ENCODE measurements at regions not wholly inside any gene's neighbourhood (a gene's known extent, or its start where the extent isn't known, plus 50 kb on each side); places are given as distances from the start of the nearest gene placed in this dataset.
"Not testable (repeated sequence)": the region's sequence is repeated elsewhere in the genome, so short reads cannot be mapped to it uniquely, and the experiment has no call there.

- TF ChIP-seq CTCF (IDR thresholded peaks at IDR 0.05; ENCODE audit: unreplicated experiment) = no peak
- BruUV-seq (replicated peaks) = no TSS peak
- intact Hi-C loops (cut with micrococcal nuclease; ENCODE audit: unreplicated experiment) = no loop called here
- Mint-ChIP-seq H3K4me1 (ENCODE audit: low read depth, unreplicated experiment) (no peaks in the 10 kb centered on the region), H3K4me3 (ENCODE audit: low read depth, unreplicated experiment) (no peak overlapping the region), H3K27ac (ENCODE audit: unreplicated experiment) (no peak overlapping the region), H3K27me3 (ENCODE audit: unreplicated experiment) (no peaks in the 10 kb centered on the region), H3K36me3 (ENCODE audit: insufficient read depth, unreplicated experiment) (no peaks in the 10 kb centered on the region), H3K9me3 (ENCODE audit: low read depth, unreplicated experiment) (peaks cover 3% of the 10 kb centered on the region)
- DNase-seq = no peak
- CTCF ChIA-PET = no interaction called here
These were observed 1089.6 kb downstream of the DNAJB9 start for GRCh38 chr7:109659261-109659660.

- Mint-ChIP-seq H3K27ac (ENCODE audit: unreplicated experiment) (no peak overlapping the region), H3K27me3 (ENCODE audit: unreplicated experiment) (no peaks in the 10 kb centered on the region), H3K9me3 (ENCODE audit: low read depth, unreplicated experiment) (peaks cover 3% of the 10 kb centered on the region), H3K4me1 (ENCODE audit: low read depth, unreplicated experiment) (no peaks in the 10 kb centered on the region), H3K36me3 (ENCODE audit: insufficient read depth, unreplicated experiment) (no peaks in the 10 kb centered on the region), H3K4me3 (ENCODE audit: low read depth, unreplicated experiment) (no peak overlapping the region)
- intact Hi-C loops (cut with micrococcal nuclease; ENCODE audit: unreplicated experiment) = no loop called here
- CTCF ChIA-PET = no interaction called here
- no TSS peak for BruUV-seq (replicated peaks)
- DNase-seq = no peak
- TF ChIP-seq CTCF (IDR thresholded peaks at IDR 0.05; ENCODE audit: unreplicated experiment) = no peak
These were observed 1090.7 kb downstream of the DNAJB9 start for GRCh38 chr7:109660401-109660800.

- Mint-ChIP-seq H3K36me3 (ENCODE audit: insufficient read depth, unreplicated experiment) (no peaks in the 10 kb centered on the region), H3K4me1 (ENCODE audit: low read depth, unreplicated experiment) (no peaks in the 10 kb centered on the region), H3K27me3 (ENCODE audit: unreplicated experiment) (no peaks in the 10 kb centered on the region), H3K27ac (ENCODE audit: unreplicated experiment) (no peak overlapping the region), H3K4me3 (ENCODE audit: low read depth, unreplicated experiment) (no peak overlapping the region), H3K9me3 (ENCODE audit: low read depth, unreplicated experiment) (peaks cover 12% of the 10 kb centered on the region)
- intact Hi-C loops (cut with micrococcal nuclease; ENCODE audit: unreplicated experiment) = no loop called here
- TF ChIP-seq CTCF (IDR thresholded peaks at IDR 0.05; ENCODE audit: unreplicated experiment) = no peak
- CTCF ChIA-PET = no interaction called here
- BruUV-seq (replicated peaks) = no TSS peak
- no peak for DNase-seq
These were observed 1094.1 kb downstream of the DNAJB9 start for GRCh38 chr7:109663806-109664205.

- H3K27ac Mint-ChIP-seq (ENCODE audit: unreplicated experiment); CTCF ChIA-PET; BruUV-seq (replicated peaks); H3K4me1 Mint-ChIP-seq (ENCODE audit: low read depth, unreplicated experiment); DNase-seq; H3K27me3 Mint-ChIP-seq (ENCODE audit: unreplicated experiment); intact Hi-C loops (cut with micrococcal nuclease; ENCODE audit: unreplicated experiment); H3K36me3 Mint-ChIP-seq (ENCODE audit: insufficient read depth, unreplicated experiment); H3K4me3 Mint-ChIP-seq (ENCODE audit: low read depth, unreplicated experiment): not testable (repeated sequence)
- H3K9me3 Mint-ChIP-seq (ENCODE audit: low read depth, unreplicated experiment) = peaks cover 11% of the 10 kb centered on the region
These were observed 1117.6 kb downstream of the DNAJB9 start for GRCh38 chr7:109687269-109687668.

- H3K27me3 Mint-ChIP-seq (ENCODE audit: unreplicated experiment); H3K27ac Mint-ChIP-seq (ENCODE audit: unreplicated experiment); CTCF ChIA-PET; H3K4me3 Mint-ChIP-seq (ENCODE audit: low read depth, unreplicated experiment); BruUV-seq (replicated peaks); H3K36me3 Mint-ChIP-seq (ENCODE audit: insufficient read depth, unreplicated experiment); DNase-seq; H3K4me1 Mint-ChIP-seq (ENCODE audit: low read depth, unreplicated experiment); intact Hi-C loops (cut with micrococcal nuclease; ENCODE audit: unreplicated experiment): not testable (repeated sequence)
- H3K9me3 Mint-ChIP-seq (ENCODE audit: low read depth, unreplicated experiment) = peaks cover 14% of the 10 kb centered on the region
These were observed 1122.9 kb downstream of the DNAJB9 start for GRCh38 chr7:109692613-109693012.
